K562 (cell line): ENCODE measurements at regions not wholly inside any gene's neighbourhood (a gene's known extent, or its start where the extent isn't known, plus 50 kb on each side); places are given as distances from the start of the nearest gene placed in this dataset.

Experiments
- ATAC-seq: fragments of 200-7000 bp; cut with Tn5 transposase; 3 replicates; pipeline ENCODE4 v1.9.1; 2020; ENCODE audit warnings: moderate library complexity
- BruUV-seq: library from RNA; stranded (reverse); fragments of 400-500 nt; replicated peaks from 2 replicates; lab custom pipeline; 2021; lab: Mats Ljungman, UMichigan
- CTCF ChIA-PET: fragments of 300-600 bp; formaldehyde crosslinking; extraction: SDS; loops from one replicate; lab custom pipeline; 2021; ENCODE audit warnings: low intra/inter-chr PET ratio; lab: Yijun Ruan, JAX
- POLR2A ChIA-PET: fragments of 300-600, 350-650 bp; sonication (Branson Sonifier 250); formaldehyde crosslinking; extraction: SDS; loops from one replicate; lab custom pipeline; 2021; ENCODE audit warnings: antibody characterized with exemption, inconsistent platforms; lab: Yijun Ruan, JAX
- DNase-seq, 4 experiments: peaks; one replicate each; pipeline versions ENCODE4 v3.0.0 to v3.0.0-alpha.2; 2011 to 2018; ENCODE audit warnings: low spot score in 3 of 4, mixed read lengths in 3 of 4; ENCODE audit errors: extremely low read depth in 1 of 4
- FAIRE-seq: peaks from 2 replicates; lab custom pipeline; 2011; peaks lifted over from hg19 to GRCh38; lab: Jason Lieb, UNC
- H2AFZ ChIP-seq: 2 replicates; pipeline ENCODE4 v1.6.0; 2011; ENCODE audit warnings: low read depth, low read length, control low read depth, inconsistent platforms
- H3K27ac ChIP-seq: fragments of 200-600 bp; 3 replicates; pipeline ENCODE4 v1.8.0; 2011; ENCODE audit warnings: low read depth, mild to moderate bottlenecking, control low read depth, inconsistent platforms, low read length, moderate library complexity, mixed read lengths; ENCODE audit errors: extremely low read depth
- H3K27me3 ChIP-seq, 2 experiments: fragments of 300-600 bp in 1 of 2; 2 replicates in 1 of 2; 3 replicates in 1 of 2; pipeline versions ENCODE4 v1.6.0 to v1.8.0; 2011; ENCODE audit warnings: inconsistent platforms in 2 of 2, low read length in 2 of 2, mild to moderate bottlenecking in 1 of 2, mixed read lengths in 1 of 2, moderate library complexity in 1 of 2; ENCODE audit not compliant: control insufficient read depth in 2 of 2, insufficient read depth in 2 of 2
- H3K36me3 ChIP-seq: fragments of 300-600 bp; 3 replicates; pipeline ENCODE4 v1.8.0; 2011; ENCODE audit warnings: mild to moderate bottlenecking, low read length, inconsistent platforms; ENCODE audit not compliant: control insufficient read depth, insufficient read depth
- H3K4me1 ChIP-seq, 2 experiments: fragments of 200-600 bp in 1 of 2; replicated peaks in 1 of 2; 2 replicates in 1 of 2; 3 replicates in 1 of 2; pipeline versions ENCODE4 v1.5.1 to v1.8.0; 2011; ENCODE audit warnings: inconsistent platforms in 2 of 2, low read length in 2 of 2, mild to moderate bottlenecking in 1 of 2, mixed read lengths in 1 of 2, moderate library complexity in 1 of 2; ENCODE audit not compliant: control insufficient read depth in 2 of 2, insufficient read depth in 2 of 2
- H3K4me2 ChIP-seq: 2 replicates; pipeline ENCODE4 v1.6.1; 2011; ENCODE audit warnings: low read length, control low read depth, inconsistent platforms, mixed read lengths; ENCODE audit not compliant: insufficient read depth
- H3K4me3 ChIP-seq: fragments of 200-600 bp; sonication (generic), shearing (Covaris generic); 2 replicates; pipeline ENCODE4 v1.5.1; 2016; ENCODE audit warnings: control low read depth, inconsistent platforms
- H3K79me2 ChIP-seq: fragments of 200-600 bp; 3 replicates; pipeline ENCODE4 v1.8.0; 2011; ENCODE audit warnings: low read length, inconsistent platforms; ENCODE audit not compliant: control insufficient read depth, insufficient read depth
- H3K9ac ChIP-seq, 2 experiments: 2 replicates each; pipeline versions ENCODE4 v1.6.0 to v1.6.1; 2011; ENCODE audit warnings: low read depth in 2 of 2, low read length in 2 of 2, control low read depth in 1 of 2, inconsistent platforms in 1 of 2, mild to moderate bottlenecking in 1 of 2, mixed read lengths in 1 of 2; ENCODE audit not compliant: insufficient read depth in 1 of 2
- H3K9me1 ChIP-seq: one replicate; pipeline ENCODE4 v1.6.0; 2011; ENCODE audit warnings: inconsistent platforms, mild to moderate bottlenecking, low read length, moderate library complexity; ENCODE audit not compliant: control insufficient read depth, insufficient read depth
- H3K9me3 ChIP-seq: replicated peaks from 2 replicates; pipeline ENCODE4 v1.5.1; 2011; ENCODE audit warnings: low read depth, low read length, inconsistent platforms; ENCODE audit not compliant: control insufficient read depth, insufficient read depth
- H4K20me1 ChIP-seq: replicated peaks from 2 replicates; pipeline ENCODE4 v1.6.1; 2011; ENCODE audit warnings: low read length, inconsistent platforms, mixed read lengths; ENCODE audit not compliant: control insufficient read depth, insufficient read depth
- COPS2 ChIP-seq: fragments of 450-650 bp; conservative IDR thresholded peaks from 2 replicates; pipeline ENCODE4 v1.6.1; 2016; ENCODE audit warnings: mild to moderate bottlenecking, moderate library complexity
- GABPB1 ChIP-seq: sonication (generic); formaldehyde crosslinking; IDR thresholded peaks from 2 replicates; pipeline ENCODE4 v1.8.0; 2022; ENCODE audit warnings: mild to moderate bottlenecking, missing genetic modification reagents
- PRMT5 ChIP-seq: sonication (generic); formaldehyde crosslinking; IDR thresholded peaks from 2 replicates; pipeline ENCODE4 v1.5.0; 2020; ENCODE audit warnings: missing genetic modification reagents
- SMARCA5 ChIP-seq: fragments of 450-650 bp; IDR thresholded peaks from 2 replicates; pipeline ENCODE4 v1.6.1; 2016
- STAT6 ChIP-seq: sonication (generic); formaldehyde crosslinking; IDR thresholded peaks from 2 replicates; pipeline ENCODE4 v1.8.1; 2023; ENCODE audit warnings: mild to moderate bottlenecking, missing genetic modification reagents
- TBP ChIP-seq: optimal IDR thresholded peaks from 2 replicates; pipeline ENCODE3; 2011; ENCODE audit warnings: low read depth, low read length, improper control_type of control experiment
- WGBS: fragments of 100-300 bp; shearing (Covaris generic); methylation state at CpG from one replicate; pipeline ENCODE4 v1.1.6; 2016; ENCODE audit warnings: low coverage, mixed read lengths; ENCODE audit not compliant: insufficient coverage; ENCODE audit errors: missing lambda C conversion rate; 5-methylcytosine and 5-hydroxymethylcytosine counted together
- in situ Hi-C: fragments of 300-500 bp; cut with MboI; formaldehyde crosslinking; loops from 4 replicates; pipeline ENCODE4 v1.15.0; 2018; ENCODE audit warnings: inconsistent platforms, mixed read lengths
- intact Hi-C: fragments of 100-400 bp; cut with micrococcal nuclease; formaldehyde crosslinking; loops from 2 replicates; pipeline ENCODE4 v1.14.2; 2022
- TF ChIP-seq, protein P1 (sequence below), 3 experiments: IDR thresholded peaks in 2 of 3; conservative IDR thresholded peaks in 1 of 3; 2 replicates each; pipeline ENCODE4 v1.5.1; 2011 to 2012; ENCODE audit warnings: low read length in 3 of 3, mild to moderate bottlenecking in 3 of 3, control low read depth in 2 of 3, improper control_type of control experiment in 1 of 3, inconsistent platforms in 1 of 3, low read depth in 1 of 3, mixed read lengths in 1 of 3, moderate library complexity in 1 of 3; ENCODE audit not compliant: insufficient read depth in 2 of 3
- TF ChIP-seq, protein P2 (sequence below): fragments of 200-800 bp; sonication (Bioruptor generic); IDR thresholded peaks from 2 replicates; pipeline ENCODE4 v1.6.1; 2017; ENCODE audit warnings: missing genetic modification characterization, missing compliant biosample characterization
- TF ChIP-seq, protein P3 (sequence below), 2 experiments: fragments of 450-650 bp; conservative IDR thresholded peaks; 2 replicates each; pipeline ENCODE4 v1.6.1; 2017; ENCODE audit warnings: mild to moderate bottlenecking in 2 of 2, moderate library complexity in 2 of 2

DNA sequence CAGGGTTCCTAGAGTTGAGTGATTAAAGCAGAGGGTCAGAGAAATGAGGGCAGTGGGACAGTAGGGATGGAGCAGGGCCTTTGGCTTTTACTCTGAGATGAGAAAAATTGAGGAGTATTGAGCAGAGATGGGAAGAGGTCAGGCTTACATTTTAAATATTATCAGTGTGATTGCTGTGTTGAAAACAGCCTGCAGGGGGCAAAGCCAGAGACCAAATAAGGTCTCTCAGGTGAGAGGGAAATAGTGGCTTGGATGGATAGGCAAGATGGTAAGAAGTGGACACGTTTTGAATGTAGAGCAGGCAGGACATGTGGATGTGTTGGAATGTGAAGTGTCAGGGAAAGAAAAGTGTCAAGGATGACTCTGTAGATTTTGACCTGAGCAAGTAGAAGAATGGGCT is 105.0 kb upstream of the MAP3K7 start:
- WGBS: 0% methylated on average over 1 of the region's 1 CpG
- Histone ChIP-seq H3K4me3 (no peak overlapping the region), H4K20me1 (no peaks in the 10 kb centered on the region), H3K9me1 (no peaks in the 10 kb centered on the region)
- POLR2A ChIA-PET: no interaction called here
- TF ChIP-seq PRMT5: no peak
- TF ChIP-seq, protein P1, sequence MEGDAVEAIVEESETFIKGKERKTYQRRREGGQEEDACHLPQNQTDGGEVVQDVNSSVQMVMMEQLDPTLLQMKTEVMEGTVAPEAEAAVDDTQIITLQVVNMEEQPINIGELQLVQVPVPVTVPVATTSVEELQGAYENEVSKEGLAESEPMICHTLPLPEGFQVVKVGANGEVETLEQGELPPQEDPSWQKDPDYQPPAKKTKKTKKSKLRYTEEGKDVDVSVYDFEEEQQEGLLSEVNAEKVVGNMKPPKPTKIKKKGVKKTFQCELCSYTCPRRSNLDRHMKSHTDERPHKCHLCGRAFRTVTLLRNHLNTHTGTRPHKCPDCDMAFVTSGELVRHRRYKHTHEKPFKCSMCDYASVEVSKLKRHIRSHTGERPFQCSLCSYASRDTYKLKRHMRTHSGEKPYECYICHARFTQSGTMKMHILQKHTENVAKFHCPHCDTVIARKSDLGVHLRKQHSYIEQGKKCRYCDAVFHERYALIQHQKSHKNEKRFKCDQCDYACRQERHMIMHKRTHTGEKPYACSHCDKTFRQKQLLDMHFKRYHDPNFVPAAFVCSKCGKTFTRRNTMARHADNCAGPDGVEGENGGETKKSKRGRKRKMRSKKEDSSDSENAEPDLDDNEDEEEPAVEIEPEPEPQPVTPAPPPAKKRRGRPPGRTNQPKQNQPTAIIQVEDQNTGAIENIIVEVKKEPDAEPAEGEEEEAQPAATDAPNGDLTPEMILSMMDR (IDR thresholded peaks at IDR 0.05 in 2 of 3, conservative IDR thresholded peaks at IDR 0.05 in 1 of 3; ENCODE audit: insufficient read depth in 2 of 3, low read depth in 1 of 3, low read length in 3 of 3): peak in 2 of 3 experiments; percentile 21 to 22; a peak in 1 of 6 replicates
- TF ChIP-seq, all 486 proteins: peak for 1
- Histone ChIP-seq H2AFZ (no peak overlapping the region), H3K9me3 (no peaks in the 10 kb centered on the region), H3K4me1 (no peaks in the 10 kb centered on the region), H3K79me2 (no peaks in the 10 kb centered on the region), H3K36me3 (no peaks in the 10 kb centered on the region), H3K27me3 (no peaks in the 10 kb centered on the region), H3K27ac (no peak overlapping the region), H3K9ac (no peak overlapping the region), H3K4me2 (no peak overlapping the region)
- peak in 1 of 4 experiments; percentile 8 for DNase-seq
- CTCF ChIA-PET: no interaction called here
- intact Hi-C loops: no loop called here
- FAIRE-seq: no peak
- no TSS peak for BruUV-seq
- ATAC-seq: peak; percentile 48; the same call in 1 of the 3 replicates
- in situ Hi-C loops: no loop called here

DNA sequence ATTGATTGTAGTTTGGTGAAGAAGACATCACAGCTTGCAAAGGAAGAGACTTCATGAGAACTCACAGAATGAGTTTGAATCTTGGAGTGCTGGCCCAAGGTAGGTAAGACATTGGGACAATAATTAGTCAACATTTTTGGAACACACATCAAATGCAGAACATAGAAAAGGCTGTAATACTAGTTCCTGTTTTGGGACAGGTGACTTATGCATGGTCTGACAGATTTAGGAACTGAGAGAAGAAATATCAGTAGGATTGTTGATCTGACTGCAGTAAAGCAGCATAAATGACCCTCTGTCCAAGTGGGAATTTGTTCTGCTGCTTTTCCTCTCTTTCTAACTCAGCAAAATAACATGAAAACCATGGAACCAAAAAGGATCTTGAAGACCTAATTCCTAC is 102.3 kb upstream of the MAP3K7 start:
- no peaks in the 10 kb centered on the region for H4K20me1 ChIP-seq
- ChIA-PET CTCF (no interaction called here), POLR2A (interaction anchor here (0.6 kb wide), 1 partner anchor 66 kb away, joined by 3 read pairs; no protein-coding TSS in a partner anchor)
- H3K4me1 ChIP-seq: no peaks in the 10 kb centered on the region
- no peak overlapping the region for H2AFZ ChIP-seq
- H3K4me3 ChIP-seq: no peak overlapping the region
- no peak overlapping the region for H3K9ac ChIP-seq
- H3K27me3 ChIP-seq: no peaks in the 10 kb centered on the region
- no peak overlapping the region for H3K4me2 ChIP-seq
- H3K79me2 ChIP-seq: no peaks in the 10 kb centered on the region
- BruUV-seq: no TSS peak
- H3K27ac ChIP-seq: no peak overlapping the region
- no peaks in the 10 kb centered on the region for H3K36me3 ChIP-seq
- intact Hi-C loops (no loop called here), in situ Hi-C loops (no loop called here)
- no peak for DNase-seq
- FAIRE-seq: no peak
- H3K9me3 ChIP-seq: no peaks in the 10 kb centered on the region
- ATAC-seq: no peak
- H3K9me1 ChIP-seq: no peaks in the 10 kb centered on the region
- no peak for TF ChIP-seq SMARCA5
- no peak for TF ChIP-seq TBP
- TF ChIP-seq COPS2: no peak
- no peak for TF ChIP-seq STAT6 (CRISPR knock-in tag)
- TF ChIP-seq, protein P2, sequence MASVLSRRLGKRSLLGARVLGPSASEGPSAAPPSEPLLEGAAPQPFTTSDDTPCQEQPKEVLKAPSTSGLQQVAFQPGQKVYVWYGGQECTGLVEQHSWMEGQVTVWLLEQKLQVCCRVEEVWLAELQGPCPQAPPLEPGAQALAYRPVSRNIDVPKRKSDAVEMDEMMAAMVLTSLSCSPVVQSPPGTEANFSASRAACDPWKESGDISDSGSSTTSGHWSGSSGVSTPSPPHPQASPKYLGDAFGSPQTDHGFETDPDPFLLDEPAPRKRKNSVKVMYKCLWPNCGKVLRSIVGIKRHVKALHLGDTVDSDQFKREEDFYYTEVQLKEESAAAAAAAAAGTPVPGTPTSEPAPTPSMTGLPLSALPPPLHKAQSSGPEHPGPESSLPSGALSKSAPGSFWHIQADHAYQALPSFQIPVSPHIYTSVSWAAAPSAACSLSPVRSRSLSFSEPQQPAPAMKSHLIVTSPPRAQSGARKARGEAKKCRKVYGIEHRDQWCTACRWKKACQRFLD (CRISPR knock-in tag): no peak
- TF ChIP-seq, protein P3, sequence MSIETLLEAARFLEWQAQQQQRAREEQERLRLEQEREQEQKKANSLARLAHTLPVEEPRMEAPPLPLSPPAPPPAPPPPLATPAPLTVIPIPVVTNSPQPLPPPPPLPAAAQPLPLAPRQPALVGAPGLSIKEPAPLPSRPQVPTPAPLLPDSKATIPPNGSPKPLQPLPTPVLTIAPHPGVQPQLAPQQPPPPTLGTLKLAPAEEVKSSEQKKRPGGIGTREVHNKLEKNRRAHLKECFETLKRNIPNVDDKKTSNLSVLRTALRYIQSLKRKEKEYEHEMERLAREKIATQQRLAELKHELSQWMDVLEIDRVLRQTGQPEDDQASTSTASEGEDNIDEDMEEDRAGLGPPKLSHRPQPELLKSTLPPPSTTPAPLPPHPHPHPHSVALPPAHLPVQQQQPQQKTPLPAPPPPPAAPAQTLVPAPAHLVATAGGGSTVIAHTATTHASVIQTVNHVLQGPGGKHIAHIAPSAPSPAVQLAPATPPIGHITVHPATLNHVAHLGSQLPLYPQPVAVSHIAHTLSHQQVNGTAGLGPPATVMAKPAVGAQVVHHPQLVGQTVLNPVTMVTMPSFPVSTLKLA (conservative IDR thresholded peaks at IDR 0.05): no peak
- no peak for TF ChIP-seq GABPB1 (CRISPR knock-in tag)
